GM20000 (cell line): ENCODE measurements at regions not wholly inside any gene's neighbourhood (a gene's known extent, or its start where the extent isn't known, plus 50 kb on each side); places are given as distances from the start of the nearest gene placed in this dataset.
"Not testable (repeated sequence)": the region's sequence is repeated elsewhere in the genome, so short reads cannot be mapped to it uniquely, and the experiment has no call there.

Experiments used
- DNase-seq: peaks from one replicate; pipeline ENCODE4 v3.0.0; 2012; ENCODE audit warnings: low spot score
- TF ChIP-seq, protein P1 (sequence below): IDR thresholded peaks from 2 replicates; pipeline ENCODE4 v1.5.1; 2012; ENCODE audit warnings: mild to moderate bottlenecking, control low read depth; ENCODE audit errors: extremely low read depth, missing control alignments

DNA sequence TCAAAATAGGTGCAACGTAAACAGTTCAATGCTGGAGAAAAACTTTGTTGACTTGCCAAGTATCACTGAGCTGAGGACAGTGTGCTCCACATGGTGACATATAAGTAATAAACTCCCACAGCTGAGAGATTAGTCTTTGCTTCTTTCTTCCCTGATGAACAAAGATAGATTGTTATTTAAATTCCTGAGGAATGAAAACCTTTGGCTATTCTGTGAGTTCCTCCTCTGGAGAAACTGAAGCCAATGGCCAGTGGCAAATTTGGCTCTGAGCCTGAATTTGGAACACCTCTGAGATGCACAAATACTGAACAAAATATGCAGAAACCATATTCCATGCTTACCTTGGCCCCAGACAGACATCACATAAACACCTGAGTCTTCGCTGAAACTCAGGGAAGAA is 63.3 kb downstream of the RPL22L1 start:
- TF ChIP-seq, protein P1, sequence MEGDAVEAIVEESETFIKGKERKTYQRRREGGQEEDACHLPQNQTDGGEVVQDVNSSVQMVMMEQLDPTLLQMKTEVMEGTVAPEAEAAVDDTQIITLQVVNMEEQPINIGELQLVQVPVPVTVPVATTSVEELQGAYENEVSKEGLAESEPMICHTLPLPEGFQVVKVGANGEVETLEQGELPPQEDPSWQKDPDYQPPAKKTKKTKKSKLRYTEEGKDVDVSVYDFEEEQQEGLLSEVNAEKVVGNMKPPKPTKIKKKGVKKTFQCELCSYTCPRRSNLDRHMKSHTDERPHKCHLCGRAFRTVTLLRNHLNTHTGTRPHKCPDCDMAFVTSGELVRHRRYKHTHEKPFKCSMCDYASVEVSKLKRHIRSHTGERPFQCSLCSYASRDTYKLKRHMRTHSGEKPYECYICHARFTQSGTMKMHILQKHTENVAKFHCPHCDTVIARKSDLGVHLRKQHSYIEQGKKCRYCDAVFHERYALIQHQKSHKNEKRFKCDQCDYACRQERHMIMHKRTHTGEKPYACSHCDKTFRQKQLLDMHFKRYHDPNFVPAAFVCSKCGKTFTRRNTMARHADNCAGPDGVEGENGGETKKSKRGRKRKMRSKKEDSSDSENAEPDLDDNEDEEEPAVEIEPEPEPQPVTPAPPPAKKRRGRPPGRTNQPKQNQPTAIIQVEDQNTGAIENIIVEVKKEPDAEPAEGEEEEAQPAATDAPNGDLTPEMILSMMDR: no peak
- DNase-seq: no peak

DNA sequence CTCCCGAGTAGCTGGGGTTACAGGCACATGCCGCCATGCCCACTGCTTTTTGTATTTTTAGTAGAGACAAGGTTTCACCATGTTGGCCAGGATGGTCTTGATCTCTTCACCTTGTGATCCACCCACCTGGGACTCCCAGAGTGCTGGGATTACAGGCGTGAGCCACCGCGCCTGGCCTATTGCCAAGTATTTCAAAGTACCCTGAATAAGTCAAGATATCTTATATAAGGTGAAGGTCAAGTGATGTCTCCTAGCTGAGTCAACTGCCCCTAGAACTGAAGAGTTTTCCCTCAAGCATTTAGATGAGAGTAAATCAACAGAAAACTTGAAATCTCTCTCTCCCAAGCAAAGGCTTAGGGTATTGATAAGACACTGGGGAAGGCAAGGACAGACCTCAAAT is 63.9 kb downstream of the RPL22L1 start:
- TF ChIP-seq, protein P1: no peak
- no peak for DNase-seq

DNA sequence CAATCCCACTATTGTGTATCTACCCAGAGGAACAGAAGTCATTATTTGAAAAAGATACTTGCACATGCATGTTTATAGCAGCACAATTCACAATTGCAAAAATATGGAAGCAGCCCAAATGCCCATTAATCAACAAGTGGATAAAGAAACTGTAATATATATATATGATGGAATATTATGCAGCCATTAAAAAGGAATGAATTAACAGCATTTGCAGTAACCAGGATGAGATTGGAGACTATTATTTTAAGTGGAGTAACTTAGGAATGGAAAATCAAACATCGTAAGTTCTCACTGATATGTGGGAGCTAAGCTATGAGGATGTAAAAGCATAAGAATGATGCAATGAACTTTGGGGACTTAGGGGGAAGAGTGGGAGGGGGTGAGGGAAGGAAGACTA is 64.7 kb downstream of the RPL22L1 start:
- DNase-seq: not testable (repeated sequence)

DNA sequence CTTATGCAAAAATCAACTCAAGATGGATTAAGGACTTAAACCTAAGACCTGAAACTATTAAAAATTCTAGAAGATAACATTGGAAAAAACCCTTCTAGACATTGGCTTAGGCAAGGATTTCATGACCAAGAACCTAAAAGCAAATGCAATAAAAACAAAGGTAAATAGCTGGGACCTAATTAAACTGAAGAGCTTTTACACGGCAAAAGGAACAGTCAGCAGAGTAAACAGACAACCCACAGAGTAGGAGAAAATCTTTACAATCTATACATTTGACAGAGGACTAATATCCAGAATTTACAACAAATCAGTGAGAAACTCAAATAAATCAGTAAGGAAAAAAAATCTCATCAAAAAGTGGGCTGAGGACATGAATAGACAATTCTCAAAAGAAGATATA is 65.4 kb downstream of the RPL22L1 start:
- not testable (repeated sequence) for DNase-seq

DNA sequence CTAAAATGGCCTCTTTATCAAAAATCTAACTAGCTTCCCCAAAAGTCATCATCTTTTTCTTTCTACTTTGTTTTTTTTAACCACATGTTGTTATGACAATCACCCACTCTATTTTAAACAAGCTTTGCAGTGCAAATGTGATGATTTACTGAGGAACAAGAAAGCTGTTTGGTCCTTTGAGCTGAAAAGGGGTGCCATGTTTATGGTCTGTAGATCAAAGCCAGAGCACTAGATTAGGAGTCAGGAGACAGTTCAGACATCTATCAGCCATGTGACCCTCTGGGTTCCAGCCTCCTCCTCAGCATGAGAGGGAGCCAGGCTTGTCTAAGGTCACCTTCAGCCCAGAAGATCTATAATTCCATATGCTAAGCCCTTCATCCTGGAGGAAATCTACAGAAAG is 65.9 kb downstream of the RPL22L1 start:
- no peak for DNase-seq
- TF ChIP-seq, protein P1: no peak

DNA sequence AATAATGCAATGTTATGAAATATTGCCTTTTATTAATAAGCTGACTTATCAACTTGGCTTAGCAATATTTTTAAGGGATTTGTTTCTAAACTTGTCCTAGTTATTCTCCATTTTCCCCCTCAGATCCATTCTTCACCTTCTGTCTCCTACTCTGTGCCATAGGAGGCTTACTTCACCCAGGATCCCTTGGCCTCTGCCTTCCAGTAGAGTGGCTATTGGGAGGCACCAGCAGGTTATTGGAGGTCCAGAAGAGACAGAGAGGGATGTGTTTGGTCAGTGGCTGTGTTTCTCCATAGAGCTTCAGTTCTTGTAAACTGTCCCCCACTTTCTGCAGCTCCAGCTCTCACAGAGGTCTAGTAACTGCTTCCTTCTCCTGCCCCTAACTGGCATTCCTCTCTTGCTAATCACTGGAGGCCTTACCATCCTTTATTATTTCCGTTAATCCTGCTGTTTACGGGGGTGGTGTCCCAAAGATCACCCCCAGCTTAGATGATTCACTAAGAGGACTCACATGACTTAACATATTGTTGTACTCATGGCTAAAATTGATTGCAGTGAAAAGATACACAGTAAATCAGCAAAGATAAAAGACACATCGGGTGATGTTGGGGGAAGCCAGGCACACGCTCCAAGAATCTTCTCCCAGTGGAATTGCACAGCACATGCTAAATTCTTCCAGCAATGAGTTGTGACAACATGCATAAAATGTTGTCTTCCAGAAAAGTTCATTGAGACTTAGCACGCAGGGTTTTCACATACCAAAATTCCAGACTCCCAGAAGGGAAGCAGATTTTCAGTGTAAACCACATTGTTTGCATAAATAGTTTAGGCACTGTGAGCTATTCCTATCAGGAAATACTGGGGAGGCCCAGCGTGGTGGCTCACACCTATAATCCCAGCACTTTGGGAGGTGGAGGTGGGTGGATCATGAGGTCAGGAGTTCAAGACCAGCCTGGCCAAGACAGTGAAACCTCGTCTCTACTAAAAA is 67.5 kb downstream of the RPL22L1 start:
- TF ChIP-seq, protein P1: no peak
- no peak for DNase-seq

DNA sequence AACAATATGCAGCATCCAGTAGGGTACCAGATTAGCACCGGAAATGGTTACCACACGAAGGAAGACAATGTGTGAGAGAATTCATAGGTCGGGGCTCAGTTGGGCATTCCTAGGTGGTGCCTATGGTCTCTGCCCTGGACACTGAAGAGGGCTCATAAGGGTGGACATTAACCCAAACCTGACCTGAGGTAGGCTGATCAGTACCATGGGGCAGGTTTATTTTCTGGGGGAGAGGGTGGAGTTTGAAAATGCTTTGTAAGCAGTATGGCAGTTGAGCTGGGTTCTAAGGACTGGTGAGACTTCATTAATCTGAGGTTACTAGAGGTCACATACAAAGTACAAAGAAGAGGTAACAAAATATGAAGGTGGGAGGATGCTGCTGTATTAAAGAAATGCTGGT is 68.4 kb downstream of the RPL22L1 start:
- no peak for DNase-seq
- TF ChIP-seq, protein P1: no peak

DNA sequence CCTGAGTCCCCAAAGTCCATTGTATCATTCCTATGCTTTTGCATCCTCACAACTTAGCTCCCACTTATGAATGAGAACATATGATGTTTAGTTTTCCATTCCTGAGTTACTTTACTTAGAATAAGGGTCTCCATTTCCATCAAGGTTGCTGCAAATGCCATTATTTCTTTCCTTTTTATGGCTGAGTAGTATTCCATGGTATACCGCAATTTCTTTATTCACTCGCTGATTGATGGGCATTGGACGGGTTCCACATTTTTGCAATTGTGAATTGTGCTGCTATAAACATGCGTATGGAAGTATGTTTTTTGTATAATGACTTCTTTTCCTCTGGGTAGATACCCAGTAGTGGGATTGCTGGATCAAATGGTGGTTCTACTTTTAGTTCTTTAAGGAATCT is 69.7 kb downstream of the RPL22L1 start:
- DNase-seq: not testable (repeated sequence)

DNA sequence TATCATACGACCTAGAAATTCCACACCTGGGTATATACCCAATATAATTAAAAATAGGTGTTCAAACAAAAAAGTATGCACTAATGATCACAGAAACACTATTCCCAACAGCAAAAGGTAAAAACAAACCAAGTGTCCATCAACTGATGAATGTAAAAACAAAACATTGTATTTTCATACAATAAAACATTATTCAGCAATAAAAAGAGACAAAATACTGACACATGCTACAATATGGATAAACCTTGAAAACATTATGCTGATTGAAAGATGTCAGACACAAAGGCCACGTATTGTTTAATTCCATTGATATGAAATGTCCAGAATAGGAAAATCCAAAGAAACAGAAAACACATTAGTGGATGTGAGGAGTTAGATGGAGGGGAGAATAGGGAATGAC is 71.0 kb downstream of the RPL22L1 start:
- TF ChIP-seq, protein P1: no peak
- no peak for DNase-seq
